ENCODE measurements at regions not wholly inside any gene's neighbourhood (a gene's known extent, or its start where the extent isn't known, plus 50 kb on each side); places are given as distances from the start of the nearest gene placed in this dataset.

DNA sequence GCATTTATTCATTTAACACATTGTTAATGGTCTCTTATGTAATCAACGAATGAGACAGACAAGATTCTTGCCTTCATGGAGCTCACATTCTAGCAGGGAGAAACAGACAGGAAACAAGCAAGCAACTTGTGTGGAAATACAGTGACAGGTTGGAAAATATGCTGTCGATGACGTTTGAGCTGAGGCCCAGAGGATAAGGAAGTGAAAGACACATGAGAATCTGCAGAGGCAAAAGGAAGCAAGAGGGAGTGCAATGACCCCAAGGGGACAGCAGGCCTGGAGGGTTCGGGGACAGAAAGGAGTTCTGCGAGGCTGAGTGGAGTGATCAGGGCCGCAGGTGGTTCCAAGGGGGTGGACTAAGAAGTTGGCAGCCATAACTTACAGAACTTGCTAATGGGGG is 60.6 kb upstream of the AKT3 start:
- TF ChIP-seq, protein P1, sequence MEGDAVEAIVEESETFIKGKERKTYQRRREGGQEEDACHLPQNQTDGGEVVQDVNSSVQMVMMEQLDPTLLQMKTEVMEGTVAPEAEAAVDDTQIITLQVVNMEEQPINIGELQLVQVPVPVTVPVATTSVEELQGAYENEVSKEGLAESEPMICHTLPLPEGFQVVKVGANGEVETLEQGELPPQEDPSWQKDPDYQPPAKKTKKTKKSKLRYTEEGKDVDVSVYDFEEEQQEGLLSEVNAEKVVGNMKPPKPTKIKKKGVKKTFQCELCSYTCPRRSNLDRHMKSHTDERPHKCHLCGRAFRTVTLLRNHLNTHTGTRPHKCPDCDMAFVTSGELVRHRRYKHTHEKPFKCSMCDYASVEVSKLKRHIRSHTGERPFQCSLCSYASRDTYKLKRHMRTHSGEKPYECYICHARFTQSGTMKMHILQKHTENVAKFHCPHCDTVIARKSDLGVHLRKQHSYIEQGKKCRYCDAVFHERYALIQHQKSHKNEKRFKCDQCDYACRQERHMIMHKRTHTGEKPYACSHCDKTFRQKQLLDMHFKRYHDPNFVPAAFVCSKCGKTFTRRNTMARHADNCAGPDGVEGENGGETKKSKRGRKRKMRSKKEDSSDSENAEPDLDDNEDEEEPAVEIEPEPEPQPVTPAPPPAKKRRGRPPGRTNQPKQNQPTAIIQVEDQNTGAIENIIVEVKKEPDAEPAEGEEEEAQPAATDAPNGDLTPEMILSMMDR (IDR thresholded peaks at IDR 0.05; ENCODE audit: control extremely low read depth in 1 of 3, insufficient read depth in 1 of 3, low read depth in 1 of 3, low read length in 3 of 3) = no peak
- TF ChIP-seq SUZ12 (IDR thresholded peaks at IDR 0.05; ENCODE audit: low read length) = no peak
- TF ChIP-seq RAD21 (IDR thresholded peaks at IDR 0.05 in 1 of 2, conservative IDR thresholded peaks at IDR 0.05 in 1 of 2; ENCODE audit: low read depth in 2 of 2, low read length in 2 of 2) = no peak
- no peak for TF ChIP-seq POLR2A (IDR thresholded peaks at IDR 0.05; ENCODE audit: control extremely low read depth in 1 of 2, low read depth in 2 of 2, low read length in 2 of 2)
- TF ChIP-seq SIX5 (IDR thresholded peaks at IDR 0.05; ENCODE audit: low read depth, low read length) = no peak
- no peak for TF ChIP-seq NRF1 (IDR thresholded peaks at IDR 0.05; ENCODE audit: low read depth, low read length)
- TF ChIP-seq, protein P2, sequence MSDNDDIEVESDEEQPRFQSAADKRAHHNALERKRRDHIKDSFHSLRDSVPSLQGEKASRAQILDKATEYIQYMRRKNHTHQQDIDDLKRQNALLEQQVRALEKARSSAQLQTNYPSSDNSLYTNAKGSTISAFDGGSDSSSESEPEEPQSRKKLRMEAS (IDR thresholded peaks at IDR 0.05) = no peak
- no peak for TF ChIP-seq CEBPB (IDR thresholded peaks at IDR 0.05; ENCODE audit: low read depth, low read length)
- no peak for TF ChIP-seq EZH2 (IDR thresholded peaks at IDR 0.05; ENCODE audit: low read depth, low read length, severe bottlenecking)
- no peak for TF ChIP-seq ATF3 (IDR thresholded peaks at IDR 0.05; ENCODE audit: insufficient read depth, low read depth, low read length)
- no peak for TF ChIP-seq SIN3A (conservative IDR thresholded peaks at IDR 0.05 in 1 of 2, IDR thresholded peaks at IDR 0.05 in 1 of 2; ENCODE audit: low read depth in 1 of 2, low read length in 2 of 2)
- TF ChIP-seq CBX8 (IDR thresholded peaks at IDR 0.05; ENCODE audit: borderline replicate concordance, low read depth, low read length) = no peak
- TF ChIP-seq BRCA1 (IDR thresholded peaks at IDR 0.05; ENCODE audit: low read depth, low read length) = no peak
- no peak for TF ChIP-seq CREB1 (IDR thresholded peaks at IDR 0.05)

Data from H1 (cell line).